ENCODE measurements at regions not wholly inside any gene's neighbourhood (a gene's known extent, or its start where the extent isn't known, plus 50 kb on each side); places are given as distances from the start of the nearest gene placed in this dataset.

- Histone ChIP-seq H3K9me3 (no peaks in the 10 kb centered on the region), H3K4me3 (no peak overlapping the region), H3K27me3 (no peaks in the 10 kb centered on the region), H3K4me1 (no peaks in the 10 kb centered on the region), H3K27ac (no peak overlapping the region), H3K9ac (ENCODE audit: low read depth in 2 of 2, low read length in 2 of 2) (no peak overlapping the region), H3K36me3 (no peaks in the 10 kb centered on the region)
- intact Hi-C loops (cut with DNase I) = no loop called here
- no peak for DNase-seq
- TF ChIP-seq CTCF (IDR thresholded peaks at IDR 0.05) = no peak
Measured at GRCh38 chr13:72025836-72026235, 158.8 kb upstream of the DACH1 start.

GRCh38 chr13:72023895-72024294, 156.9 kb upstream of the DACH1 start:
- H3K36me3 ChIP-seq = no peaks in the 10 kb centered on the region
- no peak overlapping the region for H3K4me3 ChIP-seq
- H3K4me1 ChIP-seq = no peaks in the 10 kb centered on the region
- no peak for DNase-seq
- intact Hi-C loops (cut with DNase I) = no loop called here
- no peaks in the 10 kb centered on the region for H3K9me3 ChIP-seq
- TF ChIP-seq CTCF (IDR thresholded peaks at IDR 0.05) = no peak
- H3K9ac ChIP-seq (ENCODE audit: low read depth in 2 of 2, low read length in 2 of 2) = no peak overlapping the region
- H3K27ac ChIP-seq = no peak overlapping the region
- H3K27me3 ChIP-seq = no peaks in the 10 kb centered on the region

- Histone ChIP-seq H3K9me3 (no peaks in the 10 kb centered on the region), H3K27ac (no peak overlapping the region), H3K4me1 (no peaks in the 10 kb centered on the region), H3K36me3 (no peaks in the 10 kb centered on the region), H3K9ac (ENCODE audit: low read depth in 2 of 2, low read length in 2 of 2) (no peak overlapping the region), H3K4me3 (no peak overlapping the region), H3K27me3 (no peaks in the 10 kb centered on the region)
- intact Hi-C loops (cut with DNase I) = no loop called here
- DNase-seq = no peak
- TF ChIP-seq CTCF (IDR thresholded peaks at IDR 0.05) = no peak
Measured at GRCh38 chr13:72005455-72005854, 138.5 kb upstream of the DACH1 start.

GRCh38 chr13:72004784-72005374, 137.9 kb upstream of the DACH1 start:
- no peak overlapping the region for H3K4me3 ChIP-seq
- intact Hi-C loops (cut with DNase I) = no loop called here
- no peaks in the 10 kb centered on the region for H3K9me3 ChIP-seq
- no peaks in the 10 kb centered on the region for H3K27me3 ChIP-seq
- no peak for DNase-seq
- no peak overlapping the region for H3K27ac ChIP-seq
- H3K36me3 ChIP-seq = no peaks in the 10 kb centered on the region
- no peaks in the 10 kb centered on the region for H3K4me1 ChIP-seq
- no peak overlapping the region for H3K9ac ChIP-seq (ENCODE audit: low read depth in 2 of 2, low read length in 2 of 2)
- TF ChIP-seq CTCF (IDR thresholded peaks at IDR 0.05) = no peak

GRCh38 chr13:72004246-72004645, 137.2 kb upstream of the DACH1 start:
- Histone ChIP-seq H3K36me3 (no peaks in the 10 kb centered on the region), H3K27ac (no peak overlapping the region), H3K27me3 (no peaks in the 10 kb centered on the region), H3K4me3 (no peak overlapping the region), H3K9me3 (no peaks in the 10 kb centered on the region), H3K4me1 (no peaks in the 10 kb centered on the region), H3K9ac (ENCODE audit: low read depth in 2 of 2, low read length in 2 of 2) (no peak overlapping the region)
- intact Hi-C loops (cut with DNase I) = no loop called here
- no peak for TF ChIP-seq CTCF (IDR thresholded peaks at IDR 0.05)
- DNase-seq = no peak

Measured in colonic mucosa (tissue), 4 donors.